HG03520 (cell line): ENCODE measurements at regions not wholly inside any gene's neighbourhood (a gene's known extent, or its start where the extent isn't known, plus 50 kb on each side); places are given as distances from the start of the nearest gene placed in this dataset.

Experiments used
- ATAC-seq: cut with Tn5 transposase; IDR thresholded peaks from one replicate; pipeline ENCODE4 v1.9.1; 2021; ENCODE audit warnings: mild to moderate bottlenecking, moderate library complexity; ENCODE audit not compliant: unreplicated experiment

- no peak for ATAC-seq
Measured at GRCh38 chr1:87903242-87903641, 574.6 kb downstream of the LMO4 start.

GRCh38 chr1:87904651-87905050 lies 576.0 kb downstream of the LMO4 start:
- ATAC-seq: no peak

GRCh38 chr1:87905651-87906050 lies 577.0 kb downstream of the LMO4 start:
- ATAC-seq: no peak

GRCh38 chr1:87906078-87906477 lies 577.4 kb downstream of the LMO4 start:
- ATAC-seq: no peak

- no peak for ATAC-seq
Measured at GRCh38 chr1:87913361-87913760, 584.7 kb downstream of the LMO4 start.

- ATAC-seq: no peak
Measured at GRCh38 chr1:87914396-87914795, 585.7 kb downstream of the LMO4 start.

- no peak for ATAC-seq
Measured at GRCh38 chr1:87915771-87916170, 587.1 kb downstream of the LMO4 start.

GRCh38 chr1:87916965-87917364 lies 588.3 kb downstream of the LMO4 start:
- no peak for ATAC-seq

GRCh38 chr1:87918398-87918797 lies 589.7 kb downstream of the LMO4 start:
- ATAC-seq: no peak

- no peak for ATAC-seq
Measured at GRCh38 chr1:87922885-87923284, 594.2 kb downstream of the LMO4 start.

- ATAC-seq: no peak
Measured at GRCh38 chr1:87926131-87926830, 597.6 kb downstream of the LMO4 start.

- ATAC-seq: no peak
Measured at GRCh38 chr1:87926921-87927320, 598.2 kb downstream of the LMO4 start.

GRCh38 chr1:87927391-87928280 lies 599.0 kb downstream of the LMO4 start:
- no peak for ATAC-seq

GRCh38 chr1:87928623-87929022 lies 599.9 kb downstream of the LMO4 start:
- ATAC-seq: no peak

GRCh38 chr1:87929906-87930305 lies 601.2 kb downstream of the LMO4 start:
- ATAC-seq: no peak

- no peak for ATAC-seq
Measured at GRCh38 chr1:87930796-87931195, 602.1 kb downstream of the LMO4 start.

- ATAC-seq: no peak
Measured at GRCh38 chr1:87933171-87933570, 604.5 kb downstream of the LMO4 start.

GRCh38 chr1:87935130-87935529 lies 606.5 kb downstream of the LMO4 start:
- ATAC-seq: no peak

- ATAC-seq: no peak
Measured at GRCh38 chr1:87937831-87938395, 609.2 kb downstream of the LMO4 start.

GRCh38 chr1:87938631-87939030 lies 610.0 kb downstream of the LMO4 start:
- no peak for ATAC-seq

GRCh38 chr1:87939444-87939843 lies 610.8 kb downstream of the LMO4 start:
- no peak for ATAC-seq

GRCh38 chr1:87940421-87940820 lies 611.7 kb downstream of the LMO4 start:
- ATAC-seq: no peak
